ENCODE measurements at regions not wholly inside any gene's neighbourhood (a gene's known extent, or its start where the extent isn't known, plus 50 kb on each side); places are given as distances from the start of the nearest gene placed in this dataset.

- TF ChIP-seq, protein P1, sequence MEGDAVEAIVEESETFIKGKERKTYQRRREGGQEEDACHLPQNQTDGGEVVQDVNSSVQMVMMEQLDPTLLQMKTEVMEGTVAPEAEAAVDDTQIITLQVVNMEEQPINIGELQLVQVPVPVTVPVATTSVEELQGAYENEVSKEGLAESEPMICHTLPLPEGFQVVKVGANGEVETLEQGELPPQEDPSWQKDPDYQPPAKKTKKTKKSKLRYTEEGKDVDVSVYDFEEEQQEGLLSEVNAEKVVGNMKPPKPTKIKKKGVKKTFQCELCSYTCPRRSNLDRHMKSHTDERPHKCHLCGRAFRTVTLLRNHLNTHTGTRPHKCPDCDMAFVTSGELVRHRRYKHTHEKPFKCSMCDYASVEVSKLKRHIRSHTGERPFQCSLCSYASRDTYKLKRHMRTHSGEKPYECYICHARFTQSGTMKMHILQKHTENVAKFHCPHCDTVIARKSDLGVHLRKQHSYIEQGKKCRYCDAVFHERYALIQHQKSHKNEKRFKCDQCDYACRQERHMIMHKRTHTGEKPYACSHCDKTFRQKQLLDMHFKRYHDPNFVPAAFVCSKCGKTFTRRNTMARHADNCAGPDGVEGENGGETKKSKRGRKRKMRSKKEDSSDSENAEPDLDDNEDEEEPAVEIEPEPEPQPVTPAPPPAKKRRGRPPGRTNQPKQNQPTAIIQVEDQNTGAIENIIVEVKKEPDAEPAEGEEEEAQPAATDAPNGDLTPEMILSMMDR (IDR thresholded peaks at IDR 0.05; ENCODE audit: extremely low read depth, missing control alignments): no peak
Measured at GRCh38 chr3:83769791-83770663, 1188.8 kb upstream of the CADM2 start.

GRCh38 chr3:83770664-83771402 is 1188.0 kb upstream of the CADM2 start:
- DNase-seq (ENCODE audit: low spot score): no peak

More at GRCh38 chr3:83769791-83770663, 1188.8 kb upstream of the CADM2 start:
- no peak for DNase-seq (ENCODE audit: low spot score)

DNA sequence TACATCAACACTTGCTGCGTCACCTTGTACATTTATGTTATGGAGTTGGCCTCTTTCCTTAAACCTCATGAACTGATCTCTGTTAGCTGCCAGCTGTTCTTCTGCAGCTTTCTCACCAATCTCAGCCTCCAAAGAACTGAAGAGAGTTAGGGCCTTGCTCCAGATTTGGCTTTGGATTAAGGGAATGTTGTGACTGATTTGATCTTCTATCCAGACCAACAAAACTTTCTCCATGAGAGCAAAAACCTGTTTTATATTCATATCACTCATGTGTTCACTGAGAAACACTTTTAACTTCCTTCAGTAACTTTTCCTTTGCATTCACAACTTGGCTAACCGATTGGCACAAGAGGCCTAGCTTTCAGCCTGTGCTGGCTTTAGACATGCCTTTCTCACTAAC is 1156.0 kb upstream of the CADM2 start:
- TF ChIP-seq, protein P1 (IDR thresholded peaks at IDR 0.05; ENCODE audit: extremely low read depth, missing control alignments): no peak
- DNase-seq (ENCODE audit: low spot score): no peak

More at GRCh38 chr3:83770664-83771402, 1188.0 kb upstream of the CADM2 start:
- TF ChIP-seq, protein P1 (IDR thresholded peaks at IDR 0.05; ENCODE audit: extremely low read depth, missing control alignments): no peak

- DNase-seq (ENCODE audit: low spot score): no peak
- TF ChIP-seq, protein P1 (IDR thresholded peaks at IDR 0.05; ENCODE audit: extremely low read depth, missing control alignments): no peak
Measured at GRCh38 chr3:83807511-83807910, 1151.3 kb upstream of the CADM2 start.

- TF ChIP-seq, protein P1 (IDR thresholded peaks at IDR 0.05; ENCODE audit: extremely low read depth, missing control alignments): no peak
- DNase-seq (ENCODE audit: low spot score): no peak
Measured at GRCh38 chr3:83813176-83813575, 1145.6 kb upstream of the CADM2 start.

GRCh38 chr3:83816653-83817052 is 1142.1 kb upstream of the CADM2 start:
- TF ChIP-seq, protein P1 (IDR thresholded peaks at IDR 0.05; ENCODE audit: extremely low read depth, missing control alignments): no peak

DNA sequence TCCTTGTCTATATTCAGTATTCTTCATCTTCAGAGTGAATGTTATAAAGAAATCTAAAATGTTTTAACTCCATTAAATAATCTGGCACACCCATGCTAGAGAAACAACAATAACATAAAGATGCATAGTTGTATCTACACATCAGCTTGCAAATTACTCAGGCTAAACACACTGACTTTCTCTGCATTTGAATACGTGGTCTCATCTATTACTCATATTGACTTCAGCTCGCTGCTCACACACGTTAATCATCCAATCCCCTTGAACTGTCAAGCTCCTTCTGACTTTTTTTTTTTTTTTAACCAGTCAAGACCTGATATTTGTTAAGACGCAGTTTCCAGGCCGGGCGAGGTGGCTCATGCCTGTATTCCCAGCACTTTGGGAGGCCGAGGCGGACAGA is 1137.3 kb upstream of the CADM2 start:
- no peak for DNase-seq (ENCODE audit: low spot score)
- TF ChIP-seq, protein P1 (IDR thresholded peaks at IDR 0.05; ENCODE audit: extremely low read depth, missing control alignments): no peak

More at GRCh38 chr3:83816653-83817052, 1142.1 kb upstream of the CADM2 start:
- no peak for DNase-seq (ENCODE audit: low spot score)
